HG03196 (cell line): ENCODE measurements at regions not wholly inside any gene's neighbourhood (a gene's known extent, or its start where the extent isn't known, plus 50 kb on each side); places are given as distances from the start of the nearest gene placed in this dataset.
"Not testable (repeated sequence)": the region's sequence is repeated elsewhere in the genome, so short reads cannot be mapped to it uniquely, and the experiment has no call there.

Experiments
- ATAC-seq: cut with Tn5 transposase; IDR thresholded peaks from one replicate; pipeline ENCODE4 v1.9.1; 2021; ENCODE audit not compliant: unreplicated experiment

- ATAC-seq: no peak
Observed at GRCh38 chr10:124248056-124249045, 155.0 kb upstream of the CHST15 start.

GRCh38 chr10:124245806-124246440 is 152.5 kb upstream of the CHST15 start:
- no peak for ATAC-seq

- ATAC-seq: no peak
Observed at GRCh38 chr10:124245191-124245590, 151.8 kb upstream of the CHST15 start.

- no peak for ATAC-seq
Observed at GRCh38 chr10:124244256-124244877, 151.0 kb upstream of the CHST15 start.

GRCh38 chr10:124243702-124244121 is 150.3 kb upstream of the CHST15 start:
- no peak for ATAC-seq

GRCh38 chr10:124242791-124243190 is 149.4 kb upstream of the CHST15 start:
- ATAC-seq: no peak

GRCh38 chr10:124242365-124242764 is 149.0 kb upstream of the CHST15 start:
- no peak for ATAC-seq

- ATAC-seq: not testable (repeated sequence)
Observed at GRCh38 chr10:124241510-124241909, 148.1 kb upstream of the CHST15 start.

- ATAC-seq: no peak
Observed at GRCh38 chr10:124240839-124241291, 147.5 kb upstream of the CHST15 start.

- no peak for ATAC-seq
Observed at GRCh38 chr10:124239696-124240095, 146.3 kb upstream of the CHST15 start.

GRCh38 chr10:124239134-124239533 is 145.7 kb upstream of the CHST15 start:
- ATAC-seq: no peak

- ATAC-seq: no peak
Observed at GRCh38 chr10:124238367-124238766, 145.0 kb upstream of the CHST15 start.

- no peak for ATAC-seq
Observed at GRCh38 chr10:124237282-124237961, 144.0 kb upstream of the CHST15 start.

- no peak for ATAC-seq
Observed at GRCh38 chr10:124236816-124237215, 143.4 kb upstream of the CHST15 start.

GRCh38 chr10:124236136-124236535 is 142.7 kb upstream of the CHST15 start:
- no peak for ATAC-seq

- ATAC-seq: no peak
Observed at GRCh38 chr10:124235232-124235631, 141.8 kb upstream of the CHST15 start.

- ATAC-seq: no peak
Observed at GRCh38 chr10:124233546-124234138, 140.2 kb upstream of the CHST15 start.

- no peak for ATAC-seq
Observed at GRCh38 chr10:124232686-124233545, 139.5 kb upstream of the CHST15 start.
